NCI-H2171 treated with DMSO at 0.1 percent for 48 hours (cell line): ENCODE measurements at regions not wholly inside any gene's neighbourhood (a gene's known extent, or its start where the extent isn't known, plus 50 kb on each side); places are given as distances from the start of the nearest gene placed in this dataset.

Experiments
- DNase-seq: peaks from one replicate; lab custom pipeline; 2025; lab: John Stamatoyannopoulos, UW

GRCh38 chr2:217062768-217063167 lies 202.9 kb upstream of the TNP1 start:
- no peak for DNase-seq

GRCh38 chr2:217061916-217062505 lies 202.1 kb upstream of the TNP1 start:
- no peak for DNase-seq

GRCh38 chr2:217060951-217061547 lies 201.2 kb upstream of the TNP1 start:
- no peak for DNase-seq

- no peak for DNase-seq
Observed at GRCh38 chr2:217060516-217060915, 200.7 kb upstream of the TNP1 start.

GRCh38 chr2:217058791-217059755 lies 199.2 kb upstream of the TNP1 start:
- DNase-seq = no peak

- no peak for DNase-seq
Observed at GRCh38 chr2:217057773-217058172, 197.9 kb upstream of the TNP1 start.

- no peak for DNase-seq
Observed at GRCh38 chr2:217055624-217056023, 195.8 kb upstream of the TNP1 start.

GRCh38 chr2:217054791-217055190 lies 194.9 kb upstream of the TNP1 start:
- peak; percentile 87 for DNase-seq

GRCh38 chr2:217052856-217053577 lies 193.2 kb upstream of the TNP1 start:
- no peak for DNase-seq

GRCh38 chr2:217051416-217051815 lies 191.6 kb upstream of the TNP1 start:
- no peak for DNase-seq

- no peak for DNase-seq
Observed at GRCh38 chr2:217049956-217050355, 190.1 kb upstream of the TNP1 start.

GRCh38 chr2:217049422-217049821 lies 189.6 kb upstream of the TNP1 start:
- no peak for DNase-seq

GRCh38 chr2:217048730-217049129 lies 188.9 kb upstream of the TNP1 start:
- DNase-seq = peak; percentile 41

- no peak for DNase-seq
Observed at GRCh38 chr2:217047631-217048030, 187.8 kb upstream of the TNP1 start.

GRCh38 chr2:217047209-217047608 lies 187.3 kb upstream of the TNP1 start:
- no peak for DNase-seq

GRCh38 chr2:217045700-217046475 lies 186.0 kb upstream of the TNP1 start:
- no peak for DNase-seq

GRCh38 chr2:217040099-217040498 lies 180.2 kb upstream of the TNP1 start:
- DNase-seq = no peak

- DNase-seq = no peak
Observed at GRCh38 chr2:217038001-217038400, 178.1 kb upstream of the TNP1 start.

- DNase-seq = no peak
Observed at GRCh38 chr2:217037353-217037752, 177.5 kb upstream of the TNP1 start.

- DNase-seq = no peak
Observed at GRCh38 chr2:217035967-217036366, 176.1 kb upstream of the TNP1 start.

- peak; percentile 30 for DNase-seq
Observed at GRCh38 chr2:217033186-217033585, 173.3 kb upstream of the TNP1 start.

- no peak for DNase-seq
Observed at GRCh38 chr2:217031445-217031844, 171.6 kb upstream of the TNP1 start.
